Endodermal cell (in vitro differentiated cells): ENCODE measurements at regions not wholly inside any gene's neighbourhood (a gene's known extent, or its start where the extent isn't known, plus 50 kb on each side); places are given as distances from the start of the nearest gene placed in this dataset.

ENCODE experiments used
- DNase-seq: peaks from one replicate; pipeline ENCODE4 v3.0.0-alpha.2; 2017
- H3K27ac ChIP-seq: 2 replicates; pipeline ENCODE4 v1.5.1; 2013; ENCODE audit warnings: mild to moderate bottlenecking, low read depth, low read length, moderate library complexity
- H3K27me3 ChIP-seq: 2 replicates; pipeline ENCODE4 v1.6.1; 2013; ENCODE audit warnings: mild to moderate bottlenecking, low read length, moderate library complexity; ENCODE audit not compliant: insufficient read depth, control insufficient read depth, poor library complexity, severe bottlenecking
- H3K36me3 ChIP-seq: 2 replicates; pipeline ENCODE4 v1.7.0; 2013; ENCODE audit warnings: mild to moderate bottlenecking, low read length, moderate library complexity; ENCODE audit not compliant: control insufficient read depth, insufficient read depth
- H3K4me1 ChIP-seq: one replicate; pipeline ENCODE4 v1.7.0; 2013; ENCODE audit warnings: low read length; ENCODE audit not compliant: control insufficient read depth, insufficient read depth
- H3K4me3 ChIP-seq: 2 replicates; pipeline ENCODE4 v1.5.1; 2013; ENCODE audit warnings: mild to moderate bottlenecking, low read length, moderate library complexity
- H3K9ac ChIP-seq: 2 replicates; pipeline ENCODE4 v1.6.1; 2013; ENCODE audit warnings: mild to moderate bottlenecking, low read length, moderate library complexity; ENCODE audit not compliant: poor library complexity, severe bottlenecking; ENCODE audit errors: extremely low read depth
- H3K9me3 ChIP-seq: 2 replicates; pipeline ENCODE4 v1.6.1; 2013; ENCODE audit warnings: mild to moderate bottlenecking, low read length, moderate library complexity; ENCODE audit not compliant: control insufficient read depth
- H3K27ac Mint-ChIP-seq: 2 replicates; pipeline ENCODE4 v1.8.0; 2020; ENCODE audit warnings: mixed read lengths
- H3K27me3 Mint-ChIP-seq: 2 replicates; pipeline ENCODE4 v1.8.0; 2021; ENCODE audit warnings: mild to moderate bottlenecking, mixed read lengths; ENCODE audit not compliant: insufficient read depth
- H3K36me3 Mint-ChIP-seq: 2 replicates; pipeline ENCODE4 v1.8.0; 2020; ENCODE audit warnings: low read depth, mixed read lengths
- H3K4me1 Mint-ChIP-seq: 2 replicates; pipeline ENCODE4 v1.8.0; 2020; ENCODE audit warnings: mixed read lengths
- H3K4me3 Mint-ChIP-seq: 2 replicates; pipeline ENCODE4 v1.8.0; 2020; ENCODE audit warnings: mild to moderate bottlenecking, moderate library complexity, mixed read lengths
- H3K9me3 Mint-ChIP-seq: 2 replicates; pipeline ENCODE4 v1.8.0; 2020; ENCODE audit warnings: mild to moderate bottlenecking, mixed read lengths
- WGBS, 2 experiments: methylation state at CpG; one replicate each; pipeline versions ENCODE4 v1.1.5 to v1.1.7; 2013; ENCODE audit warnings: missing lambda C conversion rate in 2 of 2, mixed read lengths in 1 of 2; ENCODE audit not compliant: insufficient coverage in 1 of 2, insufficient read length in 1 of 2; 5-methylcytosine and 5-hydroxymethylcytosine counted together
- TF ChIP-seq, protein P1 (sequence below): fragments of 200-600 bp; sonication (generic); conservative IDR thresholded peaks from 2 replicates; pipeline ENCODE4 v1.5.0; 2021; ENCODE audit warnings: antibody characterized with exemption, mild to moderate bottlenecking

DNA sequence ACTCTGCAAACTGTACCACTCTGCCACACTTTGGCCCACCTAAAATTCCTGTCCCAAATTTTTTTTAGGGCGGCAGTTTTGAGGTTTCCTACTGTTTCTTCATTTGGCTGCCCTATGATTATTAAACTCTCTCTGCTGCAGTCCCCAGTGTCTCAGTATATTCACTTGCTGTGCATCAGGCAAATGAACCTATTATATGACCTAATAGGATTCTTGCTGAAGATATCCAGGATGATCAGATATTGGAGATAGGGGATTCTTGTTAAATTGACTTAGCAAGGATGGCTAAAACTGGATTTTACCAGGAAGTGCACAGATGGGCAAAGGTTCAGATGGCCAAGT is 410.8 kb upstream of the DDI1 start:
- Histone ChIP-seq H3K27ac (no peak overlapping the region), H3K4me1 (no peaks in the 10 kb centered on the region), H3K36me3 (no peaks in the 10 kb centered on the region), H3K9me3 (no peaks in the 10 kb centered on the region), H3K27me3 (no peaks in the 10 kb centered on the region), H3K9ac (no peak overlapping the region), H3K4me3 (no peak overlapping the region)
- no peak for DNase-seq
- H3K9me3 Mint-ChIP-seq, result no peaks in the 10 kb centered on the region
- WGBS, 2 experiments, result 0 to 55% methylated on average over 1 of the region's 1 CpG
- H3K27ac Mint-ChIP-seq, result peak overlapping the region; percentile 56
- no peaks in the 10 kb centered on the region for H3K27me3 Mint-ChIP-seq
- no peak overlapping the region for H3K4me3 Mint-ChIP-seq
- TF ChIP-seq, protein P1, sequence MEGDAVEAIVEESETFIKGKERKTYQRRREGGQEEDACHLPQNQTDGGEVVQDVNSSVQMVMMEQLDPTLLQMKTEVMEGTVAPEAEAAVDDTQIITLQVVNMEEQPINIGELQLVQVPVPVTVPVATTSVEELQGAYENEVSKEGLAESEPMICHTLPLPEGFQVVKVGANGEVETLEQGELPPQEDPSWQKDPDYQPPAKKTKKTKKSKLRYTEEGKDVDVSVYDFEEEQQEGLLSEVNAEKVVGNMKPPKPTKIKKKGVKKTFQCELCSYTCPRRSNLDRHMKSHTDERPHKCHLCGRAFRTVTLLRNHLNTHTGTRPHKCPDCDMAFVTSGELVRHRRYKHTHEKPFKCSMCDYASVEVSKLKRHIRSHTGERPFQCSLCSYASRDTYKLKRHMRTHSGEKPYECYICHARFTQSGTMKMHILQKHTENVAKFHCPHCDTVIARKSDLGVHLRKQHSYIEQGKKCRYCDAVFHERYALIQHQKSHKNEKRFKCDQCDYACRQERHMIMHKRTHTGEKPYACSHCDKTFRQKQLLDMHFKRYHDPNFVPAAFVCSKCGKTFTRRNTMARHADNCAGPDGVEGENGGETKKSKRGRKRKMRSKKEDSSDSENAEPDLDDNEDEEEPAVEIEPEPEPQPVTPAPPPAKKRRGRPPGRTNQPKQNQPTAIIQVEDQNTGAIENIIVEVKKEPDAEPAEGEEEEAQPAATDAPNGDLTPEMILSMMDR, result no peak
- H3K4me1 Mint-ChIP-seq, result no peaks in the 10 kb centered on the region
- no peaks in the 10 kb centered on the region for H3K36me3 Mint-ChIP-seq

DNA sequence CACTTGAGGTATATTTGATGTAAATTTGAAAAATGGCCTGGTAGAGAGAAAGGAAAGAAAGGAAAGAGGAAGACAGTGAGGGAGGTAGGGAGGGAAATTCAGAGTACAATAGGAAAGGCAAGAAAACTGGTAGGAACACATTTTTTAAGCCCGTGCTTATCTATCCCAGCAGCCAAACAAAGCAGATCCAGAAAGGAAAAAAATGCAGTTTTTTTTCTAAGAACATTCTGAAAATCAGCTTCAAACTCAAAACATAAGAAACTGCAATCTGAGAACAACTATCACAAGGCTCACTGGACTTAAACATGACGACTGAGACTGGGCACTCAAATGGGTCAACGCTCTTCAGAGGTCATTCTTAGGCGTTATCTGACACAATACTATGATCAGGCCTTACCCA is 408.3 kb upstream of the DDI1 start:
- no peaks in the 10 kb centered on the region for H3K4me1 Mint-ChIP-seq
- no peaks in the 10 kb centered on the region for H3K36me3 Mint-ChIP-seq
- H3K36me3 ChIP-seq, result no peaks in the 10 kb centered on the region
- H3K9me3 ChIP-seq, result no peaks in the 10 kb centered on the region
- no peaks in the 10 kb centered on the region for H3K27me3 Mint-ChIP-seq
- 94% methylated on average over 3 to 4 of the region's 4 CpGs for WGBS, 2 experiments
- no peaks in the 10 kb centered on the region for H3K27me3 ChIP-seq
- H3K27ac Mint-ChIP-seq, result no peak overlapping the region
- no peak overlapping the region for H3K4me3 ChIP-seq
- TF ChIP-seq, protein P1, result no peak
- no peaks in the 10 kb centered on the region for H3K4me1 ChIP-seq
- no peak overlapping the region for H3K27ac ChIP-seq
- no peak overlapping the region for H3K4me3 Mint-ChIP-seq
- DNase-seq, result no peak
- H3K9ac ChIP-seq, result no peak overlapping the region
- no peaks in the 10 kb centered on the region for H3K9me3 Mint-ChIP-seq

DNA sequence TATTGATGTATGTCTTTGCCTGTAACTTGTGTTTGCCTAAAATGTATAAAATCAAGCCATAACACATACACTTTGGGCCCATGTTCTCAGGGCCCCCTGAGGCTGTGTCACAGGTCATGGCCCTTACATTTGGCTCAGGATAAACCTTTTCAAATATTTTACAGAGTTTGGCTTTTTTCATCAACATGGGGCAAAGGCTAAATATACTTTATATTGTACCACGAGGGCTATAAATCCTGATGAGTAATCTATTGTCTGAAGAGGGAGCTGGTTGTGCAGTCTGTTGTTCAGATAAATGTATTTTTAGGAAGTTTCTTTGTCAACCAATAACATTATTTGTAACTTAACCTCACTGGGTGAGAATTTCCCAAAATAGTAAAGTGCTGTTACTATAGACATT is 404.6 kb upstream of the DDI1 start:
- TF ChIP-seq, protein P1, result no peak
- Histone ChIP-seq H3K36me3 (no peaks in the 10 kb centered on the region), H3K9ac (no peak overlapping the region), H3K27ac (no peak overlapping the region), H3K9me3 (no peaks in the 10 kb centered on the region), H3K4me1 (no peaks in the 10 kb centered on the region), H3K4me3 (no peak overlapping the region), H3K27me3 (no peaks in the 10 kb centered on the region)
- H3K27ac Mint-ChIP-seq, result no peak overlapping the region
- no peak for DNase-seq
- no peaks in the 10 kb centered on the region for H3K27me3 Mint-ChIP-seq
- no peaks in the 10 kb centered on the region for H3K36me3 Mint-ChIP-seq
- 100% methylated on average over 1 of the region's 1 CpG; no CpG with 5 or more reads in 1 of the 2 experiments for WGBS, 2 experiments
- peaks cover 6% of the 10 kb centered on the region for H3K9me3 Mint-ChIP-seq
- no peak overlapping the region for H3K4me3 Mint-ChIP-seq
- H3K4me1 Mint-ChIP-seq, result peaks cover 3% of the 10 kb centered on the region
